HG03442 (cell line): ENCODE measurements at regions not wholly inside any gene's neighbourhood (a gene's known extent, or its start where the extent isn't known, plus 50 kb on each side); places are given as distances from the start of the nearest gene placed in this dataset.

ENCODE experiments used
- ATAC-seq: cut with Tn5 transposase; IDR thresholded peaks from one replicate; pipeline ENCODE4 v1.9.1; 2021; ENCODE audit warnings: mild to moderate bottlenecking, moderate library complexity; ENCODE audit not compliant: unreplicated experiment

DNA sequence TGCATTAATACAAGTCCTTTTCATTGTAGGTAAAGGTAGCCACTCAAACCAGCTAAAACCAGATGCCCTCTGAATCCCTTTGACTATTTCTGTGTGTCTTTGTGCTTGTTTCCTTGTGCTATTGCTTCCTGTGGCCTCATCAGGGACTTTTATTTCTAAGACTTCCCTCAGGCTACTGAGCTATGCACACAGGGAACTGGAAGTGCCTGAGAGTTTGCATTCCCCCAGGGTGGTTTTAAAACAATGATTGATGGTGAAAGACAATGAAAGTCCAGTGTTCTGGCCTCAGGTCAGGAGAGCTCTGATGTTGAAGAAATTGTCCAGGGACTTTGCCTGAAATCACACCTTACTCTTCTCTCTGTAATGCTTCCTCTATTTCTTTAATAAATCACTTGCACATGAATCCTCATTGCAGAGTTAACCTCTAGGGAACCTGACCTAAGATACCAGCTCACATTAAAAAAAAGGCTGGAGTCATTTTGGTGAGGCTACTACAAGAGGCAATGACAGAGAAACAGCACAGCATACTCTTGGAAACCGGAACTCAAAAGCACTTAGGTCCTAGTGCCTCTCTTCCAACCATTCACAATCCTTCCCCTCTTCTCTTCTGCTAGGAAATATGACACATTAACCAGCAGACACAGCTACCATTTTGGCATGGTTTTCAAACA lies 158.1 kb upstream of the NREP start:
- ATAC-seq = no peak

DNA sequence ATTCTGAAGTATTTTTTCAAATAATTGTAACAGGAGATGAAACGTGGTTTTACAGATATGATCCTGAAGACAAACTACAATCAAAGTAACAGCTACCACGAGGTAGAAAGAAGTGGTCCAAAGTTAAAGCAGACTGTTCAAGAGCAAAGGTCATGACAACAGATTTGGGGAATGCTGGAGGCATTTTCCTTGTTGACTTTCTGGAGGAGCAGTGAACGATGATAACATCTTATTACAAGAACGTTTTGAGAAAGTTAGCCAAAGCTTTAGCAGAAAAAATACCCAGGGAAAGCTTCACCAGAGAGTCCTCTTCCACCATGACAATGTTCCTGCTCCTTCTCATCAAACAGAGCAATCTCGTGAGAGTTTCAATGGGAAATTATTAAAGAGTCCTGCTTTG lies 145.4 kb upstream of the NREP start:
- no peak for ATAC-seq

GRCh38 chr5:111901296-111901695 lies 144.3 kb upstream of the NREP start:
- no peak for ATAC-seq

- ATAC-seq = no peak
Measured at GRCh38 chr5:111892949-111893348, 136.0 kb upstream of the NREP start.

GRCh38 chr5:111887706-111888105 lies 130.7 kb upstream of the NREP start:
- no peak for ATAC-seq

DNA sequence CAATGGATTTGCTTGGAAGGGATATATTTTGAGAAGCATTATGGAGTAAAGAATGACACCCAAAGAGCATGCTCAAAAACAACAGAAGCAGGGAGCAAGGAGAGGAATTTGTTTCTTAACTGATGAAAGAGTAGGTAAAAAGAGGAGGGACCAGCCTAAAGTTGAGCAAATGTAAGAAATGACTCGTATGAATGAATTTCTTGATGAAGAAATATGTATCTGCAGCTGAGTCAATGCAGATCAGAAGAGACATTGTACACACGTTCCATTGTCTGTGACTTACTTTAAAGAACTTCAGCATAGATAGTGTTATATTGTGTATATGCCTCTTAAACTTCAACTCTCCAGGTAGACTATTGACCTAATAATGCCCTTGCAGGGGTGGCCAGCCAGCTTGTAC lies 112.7 kb upstream of the NREP start:
- no peak for ATAC-seq

DNA sequence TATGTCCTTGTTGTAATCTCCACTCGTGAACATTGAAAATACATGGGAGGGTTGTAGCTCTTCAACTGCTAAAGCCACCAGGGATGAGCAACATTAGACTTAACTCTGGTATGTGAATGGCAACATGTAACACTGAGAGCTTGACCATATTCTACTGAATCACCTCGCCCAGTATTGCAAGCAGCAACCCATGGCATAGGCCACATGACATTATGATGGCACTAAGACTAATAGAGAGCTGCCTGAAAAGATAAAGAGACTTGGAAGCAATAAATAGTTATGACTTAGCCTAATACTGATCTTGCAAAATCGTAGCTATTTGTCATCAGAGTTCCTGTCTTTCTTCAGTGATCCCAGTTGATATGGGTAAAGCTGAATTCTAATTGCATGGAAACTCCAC lies 108.4 kb upstream of the NREP start:
- ATAC-seq = no peak

- no peak for ATAC-seq
Measured at GRCh38 chr5:111863801-111864200, 106.8 kb upstream of the NREP start.

DNA sequence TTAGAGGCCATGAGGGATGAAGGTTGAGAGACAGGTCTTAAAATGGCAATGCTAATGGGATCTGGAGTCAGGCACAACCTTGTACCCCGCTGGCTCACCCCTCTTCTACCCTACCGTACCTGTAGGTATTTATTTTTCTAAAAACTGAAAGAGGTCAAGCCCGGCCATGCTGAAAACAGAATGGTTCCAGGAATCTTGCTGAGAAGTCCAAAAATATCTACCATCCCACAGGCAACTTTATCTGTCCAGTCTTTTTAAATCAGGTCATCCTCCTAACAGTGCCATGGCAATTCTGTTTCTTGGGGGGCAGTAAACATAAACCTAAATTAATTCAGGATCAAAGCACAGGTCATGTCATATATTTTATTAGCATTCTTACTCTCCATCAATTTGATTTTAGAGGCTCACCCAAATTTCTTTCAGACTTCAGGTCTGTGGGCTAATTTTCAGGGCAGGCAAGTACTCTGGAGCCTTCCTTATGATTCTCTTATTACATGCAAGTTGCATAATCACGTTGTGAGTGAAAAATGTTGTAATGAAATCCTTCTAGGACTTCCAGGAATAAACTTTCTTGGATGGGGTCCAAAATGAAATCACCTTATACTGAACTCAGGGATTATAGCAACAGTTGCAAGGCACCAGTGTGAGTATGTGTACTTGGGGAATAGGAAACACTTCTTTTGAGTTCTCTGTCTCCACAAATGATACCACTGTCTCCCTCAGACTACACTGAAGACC lies 102.7 kb upstream of the NREP start:
- ATAC-seq = no peak

DNA sequence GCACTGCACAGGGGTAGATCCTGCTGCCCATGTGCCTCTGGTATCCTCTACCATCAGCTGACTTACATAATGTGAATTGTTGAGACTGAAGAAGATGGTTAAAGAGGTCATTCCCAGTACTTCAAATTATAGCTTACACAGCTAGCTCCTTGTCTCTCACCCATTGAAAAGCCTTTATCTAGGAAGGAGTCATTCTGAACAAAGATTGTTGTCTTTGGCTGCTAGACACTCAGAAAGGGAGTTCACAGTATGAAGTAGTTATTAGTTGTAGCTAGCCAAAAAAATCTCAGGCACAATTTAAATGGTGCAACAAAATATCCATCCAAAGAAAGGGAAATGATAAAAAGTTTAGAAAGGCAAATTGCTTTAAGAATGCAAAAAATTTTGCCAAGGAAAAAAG lies 102.0 kb upstream of the NREP start:
- no peak for ATAC-seq

DNA sequence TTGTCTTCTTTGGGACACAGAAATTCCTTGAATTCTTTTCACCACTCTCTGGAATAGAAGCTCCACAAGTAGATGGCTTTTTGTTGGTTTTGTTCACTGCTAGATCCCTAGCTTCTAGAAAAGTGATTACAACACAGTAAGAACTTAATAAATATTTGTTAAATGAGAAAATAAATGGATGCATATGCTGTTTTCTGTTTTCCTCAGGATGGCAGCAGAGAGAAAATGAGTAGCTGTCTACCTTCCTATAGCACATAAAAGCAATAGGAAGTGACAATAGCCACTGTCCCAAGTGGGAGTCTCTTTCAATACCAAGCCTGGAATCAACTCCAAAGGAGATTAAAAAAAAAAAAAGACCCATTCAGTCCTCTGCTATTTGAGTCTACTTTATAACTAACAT lies 100.6 kb upstream of the NREP start:
- ATAC-seq = no peak

GRCh38 chr5:111856876-111857466 lies 100.0 kb upstream of the NREP start:
- no peak for ATAC-seq

- no peak for ATAC-seq
Measured at GRCh38 chr5:111855356-111855755, 98.4 kb upstream of the NREP start.

DNA sequence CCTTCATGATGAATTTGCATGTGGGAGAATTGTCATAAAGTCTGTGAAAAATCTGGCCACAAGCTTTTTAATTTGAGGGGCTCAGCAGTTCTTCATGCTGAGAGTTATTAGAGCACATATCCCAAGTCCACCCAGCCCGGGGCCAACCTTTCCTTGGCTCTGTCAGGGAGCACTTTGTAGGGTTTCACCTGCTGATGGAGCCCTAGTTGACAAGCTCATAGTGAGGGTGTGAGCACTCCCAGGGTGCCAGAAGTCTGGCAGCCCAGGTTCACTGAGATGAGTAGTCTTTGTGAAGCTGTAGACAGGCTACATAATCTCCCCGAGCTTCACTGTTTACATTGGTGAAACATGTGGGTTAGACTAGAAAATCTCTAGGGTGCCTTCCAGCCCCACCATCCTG lies 97.2 kb upstream of the NREP start:
- no peak for ATAC-seq

DNA sequence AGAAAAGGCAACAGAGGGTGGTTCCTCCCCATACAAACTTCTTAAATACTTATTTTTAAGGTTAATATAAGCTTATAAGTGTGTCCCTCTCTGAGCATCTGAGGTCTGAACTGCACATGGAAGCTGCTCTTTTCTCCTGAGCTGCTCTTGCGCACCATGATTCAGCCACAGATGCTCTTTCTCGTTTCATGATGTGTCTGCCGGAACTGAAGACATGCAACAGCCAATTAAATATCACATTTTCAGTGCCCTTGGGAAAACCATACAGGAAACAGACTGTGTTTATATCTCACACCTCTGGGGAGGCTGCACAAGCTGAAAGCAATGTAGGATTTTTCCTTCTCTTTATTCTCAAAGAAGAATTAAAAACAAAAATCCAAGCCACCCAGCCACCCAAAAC lies 96.8 kb upstream of the NREP start:
- ATAC-seq = peak; percentile 64

- ATAC-seq = no peak
Measured at GRCh38 chr5:111851631-111852548, 94.9 kb upstream of the NREP start.

GRCh38 chr5:111848476-111848875 lies 91.5 kb upstream of the NREP start:
- no peak for ATAC-seq

DNA sequence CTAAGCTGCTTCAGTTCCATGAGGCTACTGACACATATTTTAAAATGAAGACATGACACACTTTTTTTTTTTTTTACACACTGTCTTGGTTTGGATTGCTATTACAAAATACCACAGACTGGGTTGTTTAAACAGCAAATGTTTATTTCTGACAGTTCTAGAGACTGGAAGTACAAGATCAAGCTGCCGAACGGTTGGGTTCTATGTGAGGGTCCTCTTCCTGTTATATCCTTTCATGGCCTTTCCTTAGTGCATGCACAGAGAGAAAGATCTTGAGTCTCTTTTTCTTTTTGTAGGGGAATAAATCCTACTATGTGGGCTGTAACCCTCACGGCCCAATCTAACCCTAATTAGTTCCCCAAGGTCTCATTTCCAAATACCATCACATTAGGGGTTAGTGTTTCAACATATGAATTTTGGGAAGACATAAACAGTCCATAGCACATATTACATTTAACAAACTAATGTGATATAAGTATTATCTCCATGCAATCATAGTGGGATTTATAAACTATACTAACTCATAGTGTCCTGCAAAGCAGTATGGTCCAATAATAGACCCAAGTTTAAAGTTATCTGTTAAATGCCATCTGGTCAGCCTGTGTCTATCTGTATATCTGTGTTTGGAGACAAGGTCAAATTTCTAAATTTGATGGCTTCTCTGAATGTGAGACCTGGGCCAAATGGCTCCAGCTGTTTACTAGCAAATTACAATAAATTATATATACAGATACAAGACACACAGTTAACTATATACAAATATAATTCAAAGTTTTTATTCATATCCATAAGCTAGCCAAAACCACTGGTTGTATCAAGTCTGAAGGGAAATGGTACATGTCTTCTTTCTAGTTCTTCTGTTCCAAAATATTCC lies 90.3 kb upstream of the NREP start:
- no peak for ATAC-seq

DNA sequence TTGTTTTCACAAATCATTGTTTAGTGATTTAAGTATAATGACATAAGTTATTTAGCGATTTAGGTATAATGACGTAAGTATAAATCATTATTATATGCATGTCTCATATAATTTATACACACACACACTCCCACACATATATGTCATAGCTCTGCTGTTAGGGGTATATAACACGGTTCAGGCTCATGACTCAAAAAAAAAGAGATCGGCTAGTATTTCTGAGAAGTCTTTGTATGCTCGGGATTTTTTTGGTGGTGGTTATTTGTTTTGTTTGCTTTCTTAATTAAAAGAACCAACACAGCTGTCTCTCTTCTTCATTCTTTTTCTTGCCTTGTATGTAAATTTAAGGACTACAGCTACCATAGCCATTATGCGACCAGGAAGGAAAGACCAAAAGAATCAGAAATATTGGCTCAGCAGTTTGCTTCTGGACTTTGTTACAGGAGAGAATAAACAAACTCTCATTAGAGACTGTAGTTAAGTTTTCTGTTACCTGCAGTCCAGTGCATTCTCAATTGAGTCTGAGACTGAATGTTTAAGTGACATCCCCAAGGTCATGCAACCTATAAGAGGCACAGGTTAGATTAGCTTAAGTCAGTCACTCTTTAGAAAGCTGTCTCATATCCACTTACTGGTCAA lies 83.2 kb upstream of the NREP start:
- ATAC-seq = no peak

- no peak for ATAC-seq
Measured at GRCh38 chr5:111839438-111839837, 82.4 kb upstream of the NREP start.
